ENCODE measurements at regions not wholly inside any gene's neighbourhood (a gene's known extent, or its start where the extent isn't known, plus 50 kb on each side); places are given as distances from the start of the nearest gene placed in this dataset.
A peak's percentile ranks its signal among the peaks of the same experiment; 100 is the strongest.

DNA sequence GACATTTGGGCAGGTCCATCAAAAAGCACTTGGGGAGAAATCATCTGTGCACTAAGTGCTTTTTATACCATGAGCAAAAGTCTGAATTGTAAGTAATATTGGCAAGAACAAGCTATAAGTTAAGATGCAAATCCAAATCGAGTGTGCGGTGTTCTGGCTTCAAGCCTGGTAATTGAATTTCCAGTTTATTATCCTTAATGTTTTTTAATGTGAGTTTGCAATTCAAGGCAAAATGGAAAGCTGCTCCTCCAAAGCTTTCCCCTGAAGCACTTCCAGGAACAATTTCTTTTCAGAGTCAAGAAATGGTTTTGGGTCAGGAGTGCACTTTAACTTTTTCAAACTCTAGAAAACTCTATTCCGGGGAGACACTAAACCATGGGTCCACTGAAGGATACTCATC lies 445.7 kb downstream of the TOX3 start:
- DNase-seq, result no peak

DNA sequence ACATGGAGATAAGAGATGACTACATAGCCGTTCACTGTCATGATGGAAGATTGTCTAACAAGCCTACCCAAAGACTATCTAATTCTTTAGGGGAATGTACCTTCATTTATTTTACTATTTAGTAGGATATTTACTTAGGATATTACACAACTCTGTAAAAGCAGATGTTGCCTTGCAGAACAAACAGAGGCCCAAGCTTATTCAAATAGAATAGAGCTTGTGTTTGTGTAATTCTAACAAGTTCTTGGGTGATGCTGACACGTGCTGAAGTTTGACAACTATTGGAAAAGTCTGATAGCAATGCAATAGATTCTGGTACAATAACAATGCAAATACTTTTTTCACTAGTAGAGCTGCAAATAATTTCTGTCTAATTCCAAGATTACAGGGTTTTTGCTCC lies 447.6 kb downstream of the TOX3 start:
- DNase-seq, result no peak

DNA sequence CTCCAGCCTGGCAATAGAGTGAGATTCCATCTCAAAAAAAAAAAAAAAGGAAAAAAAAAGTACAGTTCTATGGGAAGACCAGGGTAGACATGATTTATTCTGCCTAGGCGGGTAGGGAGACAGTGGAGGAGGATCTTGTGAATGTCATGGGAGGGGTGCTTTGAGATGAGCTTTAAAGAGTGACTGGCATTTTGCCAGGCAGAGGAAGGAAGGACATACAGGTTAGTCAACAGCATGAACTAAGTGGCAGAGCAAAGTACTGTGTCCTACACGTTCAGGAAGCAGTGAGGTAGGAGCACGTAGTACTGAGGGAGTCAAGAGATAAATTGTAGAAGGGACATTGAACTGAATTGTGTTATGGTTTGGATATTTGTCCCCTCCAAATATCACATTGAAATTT lies 451.5 kb downstream of the TOX3 start:
- DNase-seq, result no peak

DNA sequence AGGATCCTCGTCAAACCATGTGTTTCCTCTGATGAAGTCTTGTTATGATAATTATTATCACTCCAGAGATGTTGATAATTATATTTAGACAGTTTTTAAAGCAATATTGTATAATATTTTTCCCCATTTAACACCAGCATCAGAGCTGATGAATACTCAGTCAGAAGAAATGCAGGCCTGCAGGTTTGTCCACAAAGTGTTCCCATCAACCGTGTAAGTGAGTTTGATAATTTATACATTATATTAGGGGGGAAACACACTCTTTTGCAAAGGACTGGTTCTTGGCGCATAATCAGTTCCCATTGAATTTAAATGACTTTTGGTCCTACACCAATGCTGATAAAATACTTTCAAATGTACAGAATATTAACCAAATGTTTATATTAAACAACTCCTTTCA lies 454.8 kb downstream of the TOX3 start:
- DNase-seq, result no peak

DNA sequence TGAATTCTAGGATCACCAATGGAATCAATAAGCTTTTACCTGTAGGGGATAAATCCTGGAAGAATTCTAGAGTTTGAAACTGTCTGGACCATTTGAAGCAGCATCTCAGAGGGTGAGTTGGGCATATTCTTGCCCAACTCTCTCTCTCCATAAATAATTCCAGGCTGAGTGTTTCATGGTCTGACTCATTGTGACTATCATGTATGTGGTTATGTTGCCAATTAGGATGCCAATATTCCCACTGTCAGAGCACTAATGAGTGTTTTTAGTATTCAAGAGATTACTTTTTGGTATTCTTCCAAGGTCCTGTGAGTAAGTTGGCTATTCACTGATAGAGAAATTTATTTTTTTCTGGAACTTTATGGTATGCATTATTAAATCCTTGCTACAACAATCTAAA lies 456.9 kb downstream of the TOX3 start:
- no peak for DNase-seq

DNA sequence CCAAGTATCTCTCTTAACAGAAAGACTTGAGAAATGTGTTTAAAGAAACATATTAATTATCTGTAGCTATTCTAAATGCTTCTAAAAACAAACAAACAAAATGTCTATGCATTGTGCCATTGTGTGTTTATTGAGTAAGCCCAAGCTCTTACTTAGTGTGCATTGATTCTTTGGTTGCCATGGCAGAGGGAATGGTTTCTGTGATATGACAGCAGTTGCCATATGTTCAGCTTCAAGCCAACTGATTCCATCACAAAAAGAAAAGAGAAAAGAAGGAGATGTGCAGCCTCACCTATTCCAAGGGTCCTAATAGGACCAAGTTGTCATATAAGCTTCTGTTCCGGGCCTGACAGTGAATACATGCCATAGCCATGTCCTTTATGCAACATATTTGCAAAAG lies 457.5 kb downstream of the TOX3 start:
- no peak for DNase-seq

DNA sequence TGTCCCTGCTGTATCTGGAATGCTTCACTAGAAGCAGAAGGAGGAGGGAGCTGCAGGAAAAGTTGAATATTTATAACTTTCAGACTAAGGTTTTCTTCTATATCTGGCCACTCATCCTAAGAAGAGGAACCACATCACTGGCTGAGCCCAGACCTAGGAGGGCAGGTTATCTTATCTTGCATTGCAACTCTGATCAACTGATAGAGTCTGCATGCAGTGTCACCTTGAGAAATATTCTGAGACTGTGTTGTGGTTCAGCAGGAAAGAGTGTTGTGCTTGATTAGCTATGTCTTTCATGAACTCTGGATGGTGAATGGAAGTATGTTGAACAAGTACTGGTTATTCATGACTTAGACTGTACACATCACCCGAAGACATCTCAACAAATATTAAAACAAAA lies 460.0 kb downstream of the TOX3 start:
- no peak for DNase-seq

DNA sequence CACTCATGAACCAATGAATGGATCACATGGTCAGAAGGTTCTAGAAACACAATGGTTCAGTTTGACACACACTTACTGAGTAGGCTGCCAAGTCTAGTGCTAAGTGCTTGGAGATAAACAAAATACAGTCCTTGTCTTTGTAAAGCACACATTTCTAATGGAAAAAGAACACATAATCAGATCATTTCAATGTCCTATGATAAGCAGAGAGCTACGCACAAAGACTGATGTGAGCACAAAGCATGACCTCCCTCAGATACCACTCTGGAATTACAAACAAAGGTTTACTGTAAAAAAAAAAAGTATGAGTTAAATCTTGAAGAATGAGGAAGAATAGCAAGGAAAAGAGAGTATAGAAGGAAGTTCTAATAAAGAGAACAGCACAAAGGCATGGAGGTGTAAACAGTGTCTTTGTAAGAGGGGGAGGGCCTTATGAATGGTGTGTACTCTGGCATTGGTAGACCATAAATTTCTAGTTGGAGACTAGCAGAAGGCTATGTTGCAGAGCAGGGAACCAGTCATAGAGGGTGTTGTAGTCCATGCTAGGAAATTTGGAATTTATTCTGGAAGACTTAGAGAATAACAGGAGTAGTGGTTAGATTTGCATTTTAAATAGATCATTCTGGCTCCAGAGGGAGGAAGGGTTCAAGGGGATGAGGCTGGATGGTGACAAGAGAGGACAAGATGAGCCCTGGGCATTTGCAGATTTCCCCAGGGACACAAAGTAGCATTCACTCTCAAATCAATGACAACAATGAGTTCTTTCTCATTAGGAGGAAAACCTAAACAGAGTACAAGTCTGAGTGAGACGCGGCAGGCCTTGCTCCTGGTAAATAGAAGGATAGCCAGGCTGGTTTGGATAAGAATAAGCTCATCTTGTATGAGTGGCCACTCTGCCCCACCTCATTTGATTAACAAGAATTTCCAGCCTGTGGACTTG lies 468.0 kb downstream of the TOX3 start:
- no peak for DNase-seq

DNA sequence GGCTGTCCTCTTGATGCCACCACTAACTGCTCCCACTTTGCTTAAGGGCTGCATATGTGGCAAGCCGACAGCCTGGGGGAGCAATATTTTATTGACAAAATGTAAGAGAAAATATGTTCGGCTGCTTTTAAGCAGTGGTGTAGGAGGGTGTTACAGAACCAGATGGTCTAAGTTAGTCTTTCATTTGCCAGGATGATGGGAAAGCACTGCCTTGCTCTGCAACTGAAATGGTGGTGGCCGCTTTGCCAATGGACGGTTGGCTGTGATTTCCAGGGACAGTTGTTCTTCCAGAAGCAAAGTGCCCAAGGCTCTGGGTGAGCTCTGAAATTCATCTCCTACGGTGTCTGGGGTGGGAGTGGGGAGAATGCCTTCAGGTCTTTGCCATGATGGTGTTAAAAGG lies 469.3 kb downstream of the TOX3 start:
- no peak for DNase-seq

DNA sequence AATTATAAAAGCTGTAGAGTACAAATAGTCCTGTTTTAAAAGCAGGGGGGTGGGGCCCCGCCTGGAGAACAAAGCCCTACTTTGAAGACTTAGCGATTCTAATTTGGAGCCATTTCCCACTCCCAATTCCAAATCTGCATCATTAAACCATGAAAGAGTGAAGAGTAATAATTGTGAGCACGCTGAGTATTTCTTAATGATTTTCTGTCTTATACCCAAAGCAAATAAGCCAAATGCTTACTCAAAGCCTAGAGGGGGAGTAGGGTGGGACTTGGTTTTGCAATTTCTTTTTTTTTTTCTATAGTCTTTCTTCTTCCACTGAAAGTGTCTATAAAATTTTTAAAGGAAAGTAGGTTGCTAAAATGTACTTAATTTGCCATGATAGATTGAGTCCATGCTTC lies 470.1 kb downstream of the TOX3 start:
- no peak for DNase-seq

DNA sequence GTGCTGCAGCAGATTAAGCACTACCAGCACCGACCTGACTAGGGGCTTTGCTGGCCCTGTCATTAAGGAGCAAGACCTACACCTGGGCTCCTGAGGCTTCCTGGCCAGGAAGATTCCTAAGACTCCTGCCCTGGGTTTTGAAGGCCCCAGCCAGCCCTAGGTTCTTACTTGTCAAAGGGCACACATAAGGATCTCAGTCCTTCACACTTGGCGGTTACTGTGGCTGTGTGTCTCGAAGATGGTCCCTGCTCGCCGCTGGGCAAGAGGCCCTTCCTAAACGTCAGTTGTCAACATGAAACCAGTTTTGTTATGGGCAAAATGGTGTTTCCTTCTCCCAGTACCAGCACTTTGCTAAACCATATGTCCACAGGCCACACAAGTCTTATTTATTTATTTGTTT lies 470.6 kb downstream of the TOX3 start:
- no peak for DNase-seq

DNA sequence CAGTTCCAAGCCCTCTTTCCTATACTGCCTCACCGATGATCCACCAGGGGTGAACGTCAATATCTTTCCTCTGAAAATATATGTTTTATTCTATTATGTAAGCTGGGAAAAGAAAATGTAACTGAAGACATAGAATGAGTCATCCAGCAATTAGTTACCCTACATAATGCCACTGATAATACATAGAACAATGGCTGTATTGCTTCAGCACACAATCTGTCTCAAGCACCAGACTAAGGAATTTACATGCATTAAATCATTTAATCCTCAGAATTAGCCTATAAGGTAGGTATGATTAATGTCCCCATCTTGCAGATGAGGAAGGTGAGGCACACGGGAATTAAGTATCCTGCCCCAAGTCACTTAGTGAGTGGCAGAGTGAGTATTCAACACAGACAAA lies 472.8 kb downstream of the TOX3 start:
- DNase-seq, result no peak

DNA sequence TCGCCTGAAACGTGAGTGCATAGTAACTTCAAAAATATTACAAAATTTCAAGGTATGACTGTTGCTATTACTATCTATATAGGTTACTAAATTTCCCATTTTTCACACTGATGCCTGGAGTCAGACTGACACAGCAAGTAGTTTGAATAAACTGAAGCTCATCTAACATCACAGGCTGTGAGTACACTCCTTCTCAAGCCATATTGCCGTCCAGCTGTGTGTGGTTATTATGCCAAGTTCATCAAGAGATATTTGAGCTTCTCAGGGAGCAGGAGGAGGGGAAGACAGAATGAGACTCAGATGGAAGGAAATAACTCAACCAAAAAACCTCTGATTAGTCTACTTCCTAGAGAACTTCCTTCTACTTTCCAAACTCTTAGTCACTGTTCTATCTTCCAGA lies 473.9 kb downstream of the TOX3 start:
- DNase-seq, result no peak

DNA sequence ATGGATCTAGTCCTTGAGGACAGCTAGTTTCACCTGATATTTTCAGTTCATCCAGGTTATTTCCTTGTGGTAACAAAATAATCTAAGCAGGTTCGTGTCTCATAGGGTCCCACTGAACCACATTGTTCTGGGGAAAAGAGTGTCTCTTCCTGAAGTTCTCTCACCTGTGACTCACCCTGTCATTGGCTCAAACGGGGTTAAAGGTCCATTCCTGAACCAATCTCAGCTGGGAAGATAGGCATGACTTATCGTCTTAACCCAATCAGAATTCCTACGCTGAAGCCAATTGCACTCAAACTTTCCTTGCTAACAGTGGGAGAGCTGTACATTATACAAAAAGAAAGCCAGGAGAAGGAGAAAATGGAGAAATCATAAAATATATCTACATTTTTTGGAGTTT lies 475.8 kb downstream of the TOX3 start:
- no peak for DNase-seq

DNA sequence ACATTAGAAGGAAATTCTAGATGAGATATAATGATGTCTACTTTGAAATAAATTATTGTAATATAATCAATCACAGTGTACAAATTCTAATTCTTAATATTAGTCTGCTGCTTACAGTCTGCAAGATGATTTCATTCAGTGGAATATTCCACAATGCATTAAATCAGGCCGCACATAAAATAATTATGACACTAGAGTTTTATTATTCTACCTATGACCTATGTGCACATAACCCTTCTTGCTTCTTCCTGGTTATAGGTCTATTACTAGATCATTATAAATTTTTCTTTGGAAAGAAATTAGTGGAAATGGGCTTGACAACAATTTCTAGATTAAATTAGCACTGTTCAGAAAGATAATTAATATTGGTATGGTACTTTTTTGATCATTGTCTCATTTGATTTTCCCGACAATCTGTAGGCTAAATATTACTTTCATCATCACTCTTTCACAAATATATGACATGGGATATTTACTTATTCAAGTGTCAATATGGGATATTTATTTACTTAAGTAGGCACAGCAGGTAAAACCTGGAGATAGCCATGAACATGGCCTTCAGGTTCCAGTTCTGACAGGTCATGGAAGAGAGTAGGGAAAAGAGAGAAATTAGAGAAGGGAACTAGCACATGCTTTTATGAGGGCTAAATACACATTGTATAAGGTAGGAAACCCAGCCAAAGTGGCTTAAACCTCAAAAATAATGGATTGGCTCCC lies 476.4 kb downstream of the TOX3 start:
- DNase-seq, result no peak

DNA sequence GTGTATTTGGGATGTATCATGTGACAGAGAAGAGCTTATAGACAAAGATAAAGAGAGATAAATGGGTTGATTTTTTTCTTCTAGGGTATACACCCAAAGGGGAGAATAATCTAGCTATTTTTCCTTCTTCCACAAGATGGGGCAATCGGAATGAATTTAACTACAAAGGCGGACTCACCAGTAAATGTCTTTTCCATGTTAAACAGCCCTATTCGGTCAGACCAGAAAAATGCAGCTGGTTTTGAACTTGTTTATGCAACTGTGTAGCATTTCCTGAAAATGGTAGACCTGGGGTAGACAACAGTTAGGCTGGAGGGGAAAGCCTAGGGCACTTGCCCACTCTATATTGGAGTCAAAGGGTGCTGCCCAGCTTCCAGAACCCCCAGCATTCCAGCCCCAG lies 477.1 kb downstream of the TOX3 start:
- peak; percentile 62 for DNase-seq

DNA sequence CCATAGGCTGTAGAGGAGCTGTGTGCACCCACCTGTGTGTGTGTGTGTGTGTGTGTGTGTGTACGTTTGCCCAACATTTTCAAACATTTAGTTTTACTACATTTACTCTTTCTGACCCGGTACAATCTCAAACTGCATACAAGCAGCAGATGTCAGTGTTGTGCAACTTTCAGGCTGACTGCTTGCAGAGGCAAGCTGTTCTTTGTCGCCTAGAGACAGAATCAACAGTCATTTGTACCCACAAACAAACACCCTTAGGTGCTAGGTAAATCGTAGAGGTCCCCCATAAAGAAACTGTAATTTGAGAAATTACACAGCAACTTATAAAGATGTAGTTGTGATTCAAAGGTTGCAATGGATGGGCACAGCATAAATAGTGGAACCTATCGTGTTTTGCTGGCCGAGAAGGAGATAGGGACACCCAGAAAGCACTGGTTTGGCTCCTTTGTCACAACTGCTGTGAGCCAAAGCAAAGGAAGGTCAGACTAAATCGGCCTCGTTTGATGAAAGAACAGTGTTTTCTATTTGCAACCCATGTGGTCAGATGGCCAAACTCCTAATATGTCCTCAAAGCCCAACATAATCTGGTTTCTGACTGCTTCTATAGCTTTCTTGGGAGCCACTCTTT lies 478.4 kb downstream of the TOX3 start:
- DNase-seq, result peak; percentile 72

DNA sequence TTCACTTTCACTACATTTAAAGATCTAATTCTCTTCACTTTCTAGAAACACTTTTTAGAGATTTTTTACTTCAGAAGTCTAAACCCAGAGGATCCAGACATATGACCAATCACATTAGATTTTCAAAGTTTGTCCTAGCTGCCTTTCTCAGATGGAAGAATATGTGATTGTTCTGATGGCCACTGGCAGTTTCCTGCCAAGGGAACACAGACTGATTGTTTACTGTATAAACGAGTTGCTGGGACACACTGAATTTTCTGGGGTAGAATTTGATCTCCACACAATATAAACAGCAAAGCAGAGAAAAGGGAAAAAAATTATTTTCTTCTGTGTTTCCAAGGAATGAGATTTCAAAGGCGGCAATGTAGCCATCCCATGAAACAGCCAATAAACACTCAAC lies 480.0 kb downstream of the TOX3 start:
- DNase-seq, result no peak

DNA sequence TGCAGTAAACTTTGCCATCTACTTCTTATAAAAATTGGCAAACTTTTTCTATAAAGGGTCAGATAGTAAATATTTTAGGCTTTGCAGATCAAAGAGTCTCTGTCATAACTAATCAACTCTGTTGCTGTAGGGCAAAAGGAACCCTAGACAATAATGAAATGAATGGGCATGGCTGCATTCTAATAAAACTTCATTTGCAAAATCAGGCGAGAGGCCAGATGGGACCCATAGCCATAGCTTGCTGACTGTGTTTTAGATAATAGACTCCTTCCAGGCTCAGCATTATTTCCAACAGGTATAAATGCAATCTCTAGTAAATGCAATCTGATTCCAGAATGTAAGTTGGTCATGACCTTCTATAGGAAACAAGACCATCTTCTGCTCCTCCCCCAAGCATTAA lies 490.7 kb downstream of the TOX3 start:
- DNase-seq, result no peak

DNA sequence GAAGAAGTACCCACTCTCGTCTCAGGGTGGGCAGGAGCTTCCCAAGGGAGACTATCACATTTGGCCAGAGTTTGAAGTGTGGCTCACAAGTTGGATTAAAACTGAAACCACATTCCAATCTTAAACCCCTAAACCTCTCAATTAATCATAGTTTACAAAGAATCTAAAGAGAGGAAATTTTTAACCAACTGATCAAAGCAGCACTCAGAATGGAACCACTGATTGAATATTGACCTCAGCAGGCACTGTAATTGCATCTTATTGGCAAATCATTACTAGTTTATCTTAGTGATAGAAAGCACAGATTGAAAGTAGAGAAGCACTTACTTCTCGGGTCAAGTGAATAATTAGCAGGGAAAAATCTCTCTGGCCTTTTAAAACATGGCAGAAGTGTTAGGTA lies 491.6 kb downstream of the TOX3 start:
- no peak for DNase-seq

DNA sequence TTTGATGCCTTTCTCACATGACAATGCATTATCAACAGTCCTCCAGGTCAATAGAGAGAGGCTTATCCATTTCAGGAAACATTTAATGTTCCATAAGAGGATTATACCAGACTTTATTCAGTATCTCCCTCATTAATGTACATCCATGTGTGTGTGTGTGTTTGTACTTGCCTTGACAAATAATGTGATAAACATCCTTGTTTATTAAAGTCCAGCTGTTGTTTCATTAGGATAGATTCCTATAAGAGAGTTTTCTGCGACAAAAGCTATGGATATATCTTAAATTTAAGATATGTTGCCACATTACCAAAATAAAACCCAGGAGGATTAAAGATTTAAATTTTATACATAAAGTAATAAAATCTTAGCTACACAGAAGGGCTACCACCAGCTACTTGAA lies 492.6 kb downstream of the TOX3 start:
- no peak for DNase-seq

DNA sequence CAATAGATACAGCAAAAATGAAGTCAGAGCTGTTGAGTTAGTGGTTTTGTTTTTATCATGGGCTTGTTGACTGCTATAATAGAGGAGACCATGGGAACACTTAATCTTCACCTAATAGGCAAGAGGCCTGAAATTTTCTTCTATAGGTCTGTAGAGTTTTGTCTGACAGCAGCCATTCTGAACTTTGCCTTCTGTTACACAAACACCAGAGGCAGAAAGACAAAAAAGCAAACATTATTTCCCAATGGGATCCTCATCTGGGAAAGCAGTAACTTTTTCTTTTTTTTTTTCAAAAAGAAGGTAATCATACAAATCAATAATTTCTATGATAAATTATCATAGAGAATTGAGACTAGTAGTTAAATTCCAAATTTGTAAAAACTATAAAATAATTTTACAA lies 494.1 kb downstream of the TOX3 start:
- no peak for DNase-seq

DNA sequence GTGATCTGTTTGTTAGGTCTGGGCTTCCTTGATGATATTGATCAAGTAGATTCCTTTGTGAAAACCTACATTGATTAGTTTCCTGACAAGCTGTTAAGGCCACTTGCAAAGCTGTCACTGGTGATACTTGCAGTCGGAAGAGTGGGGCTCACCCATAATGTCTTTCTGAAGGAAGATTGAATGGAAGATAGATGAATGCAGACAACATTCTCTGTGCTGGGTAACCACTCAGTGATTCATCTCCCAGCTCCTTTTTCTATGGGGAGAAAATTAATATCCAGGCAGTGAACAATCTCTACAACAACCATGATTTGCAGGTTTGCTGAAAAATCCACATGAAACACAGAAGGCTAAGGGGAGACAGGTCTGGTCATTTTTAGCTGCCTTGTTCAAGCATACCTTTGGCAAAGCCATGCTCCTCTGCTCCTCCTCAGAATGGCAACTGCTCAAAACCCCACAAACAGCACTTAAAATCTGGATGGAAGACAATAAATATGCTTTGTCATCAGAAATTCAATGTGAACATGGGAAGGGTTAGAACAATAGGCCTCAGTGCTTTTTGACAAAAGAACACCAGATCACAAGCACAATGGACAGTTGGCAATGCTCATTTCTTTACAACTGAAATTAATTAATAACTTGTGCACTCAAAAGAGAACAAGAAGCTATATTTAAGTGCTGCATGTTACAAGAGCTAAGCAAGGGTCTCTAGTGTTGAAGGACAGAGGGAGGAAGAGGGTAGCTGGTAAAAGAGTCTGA lies 495.4 kb downstream of the TOX3 start:
- DNase-seq, result no peak
